Spleen (tissue), 11 donors: ENCODE measurements at regions not wholly inside any gene's neighbourhood (a gene's known extent, or its start where the extent isn't known, plus 50 kb on each side); places are given as distances from the start of the nearest gene placed in this dataset.

Source experiments
- DNase-seq: peaks from one replicate; pipeline ENCODE4 v3.0.0-alpha.2; 2020
- H3K27ac ChIP-seq, 8 donors: fragments of 200-600 bp; sonication (generic) in 7 of 8; 1 replicate in 4 of 8; 2 replicates in 4 of 8; pipeline versions ENCODE4 v1.5.0 to v1.8.0; 2016 to 2021; ENCODE audit warnings: inconsistent platforms in 4 of 8, mild to moderate bottlenecking in 4 of 8, moderate library complexity in 1 of 8
- H3K27me3 ChIP-seq, 7 donors: fragments of 200-600 bp; sonication (generic) in 6 of 7; replicated peaks in 1 of 7; 1 replicate in 4 of 7; 2 replicates in 3 of 7; pipeline versions ENCODE4 v1.5.0 to v1.8.0; 2016 to 2021; ENCODE audit warnings: inconsistent platforms in 3 of 7, mild to moderate bottlenecking in 1 of 7
- H3K36me3 ChIP-seq, 6 donors: fragments of 200-600 bp; sonication (generic) in 5 of 6; 1 replicate in 4 of 6; 2 replicates in 2 of 6; pipeline versions ENCODE4 v1.5.0 to v1.8.0; 2016 to 2021; ENCODE audit warnings: inconsistent platforms in 2 of 6
- H3K4me1 ChIP-seq, 6 donors: fragments of 200-600 bp; sonication (generic) in 5 of 6; 1 replicate in 3 of 6; 2 replicates in 3 of 6; pipeline versions ENCODE4 v1.5.0 to v1.8.0; 2016 to 2021; ENCODE audit warnings: inconsistent platforms in 3 of 6
- H3K4me3 ChIP-seq, 8 donors: fragments of 200-600 bp; sonication (generic) in 7 of 8; 1 replicate in 4 of 8; 2 replicates in 4 of 8; pipeline versions ENCODE4 v1.5.0 to v1.8.0; 2016 to 2021; ENCODE audit warnings: inconsistent platforms in 4 of 8, mild to moderate bottlenecking in 4 of 8, moderate library complexity in 2 of 8
- H3K9me3 ChIP-seq, 8 donors: fragments of 200-600 bp; sonication (generic) in 7 of 8; 1 replicate in 4 of 8; 2 replicates in 4 of 8; pipeline versions ENCODE4 v1.5.0 to v1.8.0; 2016 to 2021; ENCODE audit warnings: inconsistent platforms in 4 of 8
- CTCF ChIP-seq, 11 experiments: fragments of 200-600 bp in 7 of 11; fragments of 450-650 bp in 4 of 11; sonication (generic) in 4 of 11; IDR thresholded peaks in 8 of 11; conservative IDR thresholded peaks in 3 of 11; 1 replicate in 7 of 11; 2 replicates in 4 of 11; pipeline versions ENCODE4 v1.4.0 to v1.8.0; 2016 to 2021; ENCODE audit warnings: antibody characterized with exemption in 11 of 11, inconsistent platforms in 4 of 11, mild to moderate bottlenecking in 1 of 11
- POLR2A ChIP-seq, 3 donors: fragments of 450-650 bp; IDR thresholded peaks; one replicate each; pipeline ENCODE4 v1.5.1; 2017; ENCODE audit warnings: antibody characterized with exemption in 3 of 3, mild to moderate bottlenecking in 1 of 3
- POLR2AphosphoS5 ChIP-seq, 3 donors: sonication (generic); formaldehyde crosslinking; IDR thresholded peaks; one replicate each; pipeline ENCODE4 v1.5.1; 2017; ENCODE audit warnings: antibody characterized with exemption in 3 of 3
- WGBS, 5 donors: extraction: QIAGEN DNeasy Blood & Tissue Kit in 3 of 5; methylation state at CpG; one replicate each; pipeline versions ENCODE4 v1.1.5 to v1.1.7; 2013 to 2018; 5-methylcytosine and 5-hydroxymethylcytosine counted together
- intact Hi-C: fragments of 100-400 bp; cut with DNase I; formaldehyde crosslinking; loops from one replicate; pipeline ENCODE4 v1.15.0; 2023; ENCODE audit warnings: low total_unique reads
- donor health status: healthy with polysubstance abuse.
- donor health status: DM: no; HTN: no; CAD: no; lungs with moderate emphysema.
- donor health status: DM: no; HTN: no; CAD: no.
- donor health status: Bipolar disorder and iron deficiency.
- donor health status: healthy.
- donor health status: DM: no; HTN: no; CAD: no.
- donor health status: DM: yes; HTN: yes; CAD: no.

- no peak overlapping the region for H3K4me3 ChIP-seq
- no peak overlapping the region for H3K27ac ChIP-seq
- H3K9me3 ChIP-seq, result no peaks in the 10 kb centered on the region
- H3K4me1 ChIP-seq, result no peaks in the 10 kb centered on the region
- no peak for DNase-seq
- WGBS, 5 donors, result 73 to 83% (median 79%) methylated on average over 21 of the region's 21 CpGs
- H3K36me3 ChIP-seq, result no peaks in the 10 kb centered on the region
- H3K27me3 ChIP-seq, result peaks cover 0 to 27% (median 0%) of the 10 kb centered on the region in 7 donors
- TF ChIP-seq POLR2A (IDR thresholded peaks at IDR 0.05), result no peak
- no peak for TF ChIP-seq POLR2AphosphoS5 (IDR thresholded peaks at IDR 0.05)
- no peak for TF ChIP-seq CTCF (IDR thresholded peaks at IDR 0.05 in 8 of 11, conservative IDR thresholded peaks at IDR 0.05 in 3 of 11)
- intact Hi-C loops, result no loop called here
Measured at GRCh38 chr1:37400466-37401225, 73.7 kb upstream of the ZC3H12A start.

GRCh38 chr1:37403166-37403565 lies 71.2 kb upstream of the ZC3H12A start:
- H3K27me3 ChIP-seq, result peaks cover 0 to 21% (median 4%) of the 10 kb centered on the region in 7 donors
- 74 to 85% (median 79%) methylated on average over 4 of the region's 4 CpGs for WGBS, 5 donors
- no peaks in the 10 kb centered on the region for H3K36me3 ChIP-seq
- no peak for DNase-seq
- H3K27ac ChIP-seq, result no peak overlapping the region
- no peaks in the 10 kb centered on the region for H3K9me3 ChIP-seq
- TF ChIP-seq POLR2AphosphoS5 (IDR thresholded peaks at IDR 0.05) (no peak), POLR2A (IDR thresholded peaks at IDR 0.05) (no peak), CTCF (IDR thresholded peaks at IDR 0.05 in 8 of 11, conservative IDR thresholded peaks at IDR 0.05 in 3 of 11) (no peak)
- intact Hi-C loops, result no loop called here
- H3K4me3 ChIP-seq, result no peak overlapping the region
- no peaks in the 10 kb centered on the region for H3K4me1 ChIP-seq

- 54 to 66% (median 61%) methylated on average over 4 of the region's 4 CpGs for WGBS, 5 donors
- Histone ChIP-seq H3K27me3 (peaks cover 0 to 32% (median 4%) of the 10 kb centered on the region in 7 donors), H3K4me1 (no peaks in the 10 kb centered on the region), H3K4me3 (no peak overlapping the region), H3K36me3 (no peaks in the 10 kb centered on the region), H3K9me3 (no peaks in the 10 kb centered on the region), H3K27ac (no peak overlapping the region)
- DNase-seq, result no peak
- intact Hi-C loops, result no loop called here
- TF ChIP-seq POLR2A (IDR thresholded peaks at IDR 0.05) (no peak), POLR2AphosphoS5 (IDR thresholded peaks at IDR 0.05) (no peak), CTCF (IDR thresholded peaks at IDR 0.05 in 8 of 11, conservative IDR thresholded peaks at IDR 0.05 in 3 of 11) (no peak)
Measured at GRCh38 chr1:37404711-37405110, 69.7 kb upstream of the ZC3H12A start.

GRCh38 chr1:37410105-37410504 lies 64.3 kb upstream of the ZC3H12A start:
- Histone ChIP-seq H3K27ac (no peak overlapping the region), H3K36me3 (no peaks in the 10 kb centered on the region), H3K9me3 (peaks cover 0 to 6% (median under 1%) of the 10 kb centered on the region in 8 donors), H3K27me3 (peaks cover 0 to 51% (median 4%) of the 10 kb centered on the region in 7 donors), H3K4me1 (no peaks in the 10 kb centered on the region), H3K4me3 (no peak overlapping the region)
- intact Hi-C loops, result no loop called here
- TF ChIP-seq POLR2A (IDR thresholded peaks at IDR 0.05) (no peak), CTCF (IDR thresholded peaks at IDR 0.05 in 8 of 11, conservative IDR thresholded peaks at IDR 0.05 in 3 of 11) (no peak), POLR2AphosphoS5 (IDR thresholded peaks at IDR 0.05) (no peak)
- 25 to 52% (median 42%) methylated on average over 7 of the region's 7 CpGs for WGBS, 5 donors
- DNase-seq, result peak; percentile 15
